Sigmoid colon (tissue), 6 donors: ENCODE measurements at regions not wholly inside any gene's neighbourhood (a gene's known extent, or its start where the extent isn't known, plus 50 kb on each side); places are given as distances from the start of the nearest gene placed in this dataset.

Source experiments
- DNase-seq: peaks from one replicate; pipeline ENCODE4 v3.0.0-alpha.2; 2019
- H3K27ac ChIP-seq, 4 donors: fragments of 200-600 bp; sonication (generic); one replicate each; pipeline ENCODE4 v1.5.1; 2016 to 2019; ENCODE audit warnings: mild to moderate bottlenecking in 1 of 4
- H3K27me3 ChIP-seq, 3 donors: fragments of 200-600 bp; sonication (generic); one replicate each; pipeline ENCODE4 v1.5.1; 2019; ENCODE audit warnings: mild to moderate bottlenecking in 1 of 3
- H3K36me3 ChIP-seq, 4 donors: fragments of 200-600 bp; sonication (generic); one replicate each; pipeline ENCODE4 v1.5.1; 2016 to 2019
- H3K4me1 ChIP-seq, 4 donors: fragments of 200-600 bp; sonication (generic); one replicate each; pipeline ENCODE4 v1.5.1; 2017 to 2019
- H3K4me3 ChIP-seq, 4 donors: fragments of 200-600 bp; sonication (generic); one replicate each; pipeline ENCODE4 v1.5.1; 2017 to 2019; ENCODE audit warnings: mild to moderate bottlenecking in 2 of 4, moderate library complexity in 1 of 4
- H3K9me3 ChIP-seq, 4 donors: fragments of 200-600 bp in 3 of 4; sonication (generic) in 3 of 4; one replicate each; pipeline versions ENCODE4 v1.5.1 to v1.6.1; 2013 to 2019
- CTCF ChIP-seq, 4 experiments: fragments of 450-650 bp in 3 of 4; fragments of 200-600 bp in 1 of 4; IDR thresholded peaks; one replicate each; pipeline ENCODE4 v1.5.1; 2016 to 2019; ENCODE audit warnings: antibody characterized with exemption in 4 of 4, mild to moderate bottlenecking in 3 of 4, moderate library complexity in 2 of 4
- EP300 ChIP-seq, 4 donors: sonication (generic); formaldehyde crosslinking; IDR thresholded peaks; one replicate each; pipeline ENCODE4 v1.6.1; 2017; ENCODE audit warnings: antibody characterized with exemption in 4 of 4
- POLR2A ChIP-seq, 2 donors: fragments of 450-650 bp; IDR thresholded peaks; one replicate each; pipeline ENCODE4 v1.6.1; 2016; ENCODE audit warnings: antibody characterized with exemption in 2 of 2, mild to moderate bottlenecking in 2 of 2, moderate library complexity in 2 of 2
- POLR2AphosphoS5 ChIP-seq, 4 donors: sonication (generic); formaldehyde crosslinking; IDR thresholded peaks; one replicate each; pipeline ENCODE4 v1.6.1; 2017; ENCODE audit warnings: antibody characterized with exemption in 4 of 4
- WGBS, 2 donors: extraction: QIAGEN DNeasy Blood & Tissue Kit; methylation state at CpG; one replicate each; pipeline ENCODE4 v1.1.7; 2013; 5-methylcytosine and 5-hydroxymethylcytosine counted together
- intact Hi-C: fragments of 100-400 bp; cut with DNase I; formaldehyde crosslinking; loops from one replicate; pipeline ENCODE4 v1.15.1; 2023
- donor health status: healthy with polysubstance abuse.
- donor health status: healthy.

- H3K9me3 ChIP-seq: peaks cover 0 to 2% (median 0%) of the 10 kb centered on the region in 4 donors
- H3K27me3 ChIP-seq: no peaks in the 10 kb centered on the region
- 67 to 79% methylated on average over 2 of the region's 2 CpGs for WGBS, 2 donors
- DNase-seq: no peak
- H3K36me3 ChIP-seq: no peaks in the 10 kb centered on the region
- intact Hi-C loops: no loop called here
- H3K27ac ChIP-seq: no peak overlapping the region
- H3K4me1 ChIP-seq: peaks cover 0 to under 1% (median 0%) of the 10 kb centered on the region in 4 donors
- TF ChIP-seq EP300 (IDR thresholded peaks at IDR 0.05) (no peak), POLR2AphosphoS5 (IDR thresholded peaks at IDR 0.05) (no peak), POLR2A (IDR thresholded peaks at IDR 0.05) (no peak), CTCF (IDR thresholded peaks at IDR 0.05) (no peak)
- no peak overlapping the region for H3K4me3 ChIP-seq
Measured at GRCh38 chr11:106386519-106386918, 309.1 kb downstream of the AASDHPPT start.

- Histone ChIP-seq H3K4me1 (peaks cover 0 to 4% (median 4%) of the 10 kb centered on the region in 4 donors), H3K9me3 (peaks cover 0 to 2% (median 0%) of the 10 kb centered on the region in 4 donors), H3K27me3 (no peaks in the 10 kb centered on the region), H3K4me3 (no peak overlapping the region), H3K27ac (no peak overlapping the region), H3K36me3 (no peaks in the 10 kb centered on the region)
- no peak for DNase-seq
- intact Hi-C loops: no loop called here
- no peak for TF ChIP-seq POLR2AphosphoS5 (IDR thresholded peaks at IDR 0.05)
- no peak for TF ChIP-seq EP300 (IDR thresholded peaks at IDR 0.05)
- TF ChIP-seq CTCF (IDR thresholded peaks at IDR 0.05): no peak
- TF ChIP-seq POLR2A (IDR thresholded peaks at IDR 0.05): no peak
Measured at GRCh38 chr11:106389101-106389500, 311.6 kb downstream of the AASDHPPT start.

DNA sequence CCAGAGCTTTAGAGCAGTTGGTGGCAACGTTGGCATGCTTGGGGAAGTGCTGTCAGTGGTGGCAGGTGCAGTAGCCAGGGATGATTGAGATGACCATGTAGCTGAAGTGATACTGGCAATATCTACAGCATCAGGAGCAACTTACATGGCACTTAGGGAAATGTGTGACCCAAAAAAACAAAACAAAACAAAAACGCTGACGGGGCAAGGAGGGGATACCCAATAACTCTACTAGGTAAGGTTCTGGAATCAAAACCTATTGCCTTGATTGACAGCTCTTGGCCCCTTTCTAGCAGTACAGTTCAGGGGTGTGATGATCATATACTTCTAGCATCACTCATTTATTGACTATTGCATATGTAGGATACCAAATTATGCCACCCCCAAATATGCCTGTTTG, 312.6 kb downstream of the AASDHPPT start:
- H3K36me3 ChIP-seq: no peaks in the 10 kb centered on the region
- no peaks in the 10 kb centered on the region for H3K27me3 ChIP-seq
- H3K4me3 ChIP-seq: no peak overlapping the region
- WGBS, 2 donors: 72 to 79% methylated on average over 3 of the region's 3 CpGs
- no peak for DNase-seq
- intact Hi-C loops: no loop called here
- TF ChIP-seq EP300 (IDR thresholded peaks at IDR 0.05) (no peak), CTCF (IDR thresholded peaks at IDR 0.05) (no peak), POLR2AphosphoS5 (IDR thresholded peaks at IDR 0.05) (no peak), POLR2A (IDR thresholded peaks at IDR 0.05) (no peak)
- no peak overlapping the region for H3K27ac ChIP-seq
- H3K4me1 ChIP-seq: peaks cover 0 to 4% (median 4%) of the 10 kb centered on the region in 4 donors
- H3K9me3 ChIP-seq: peaks cover 0 to 2% (median 0%) of the 10 kb centered on the region in 4 donors

DNA sequence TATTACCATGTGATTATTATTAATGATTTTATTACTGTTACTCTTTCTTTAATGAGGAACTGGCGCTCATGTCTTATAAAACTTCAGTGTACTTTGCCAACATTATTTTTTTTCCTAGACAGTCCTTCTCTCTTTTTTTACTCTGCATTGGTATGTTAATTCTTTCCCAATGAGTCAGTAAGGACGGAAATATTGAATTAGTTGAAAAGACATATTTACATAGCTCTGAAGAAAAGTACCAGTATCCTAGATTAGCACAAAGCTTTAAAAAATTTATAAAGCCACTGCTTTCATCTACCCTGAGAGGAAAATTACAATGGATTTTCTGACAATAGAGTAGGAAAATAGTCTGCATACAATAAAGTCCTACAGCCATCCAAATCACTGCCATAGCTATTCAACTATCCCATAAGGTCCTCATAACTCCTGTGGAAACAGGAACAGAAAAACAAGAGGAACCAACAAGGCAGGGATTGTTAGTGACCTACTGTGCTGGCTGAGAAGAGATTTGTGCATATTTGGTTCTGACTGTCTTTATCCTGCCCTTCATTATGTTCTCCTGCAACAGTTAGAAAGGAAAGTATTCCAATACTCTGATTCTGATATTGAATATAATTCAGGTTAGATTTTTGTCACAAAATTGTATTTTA, 314.4 kb downstream of the AASDHPPT start:
- Histone ChIP-seq H3K27me3 (no peaks in the 10 kb centered on the region), H3K4me1 (peaks cover 0 to 4% (median 4%) of the 10 kb centered on the region in 4 donors), H3K36me3 (no peaks in the 10 kb centered on the region), H3K9me3 (peaks cover 0 to 5% (median 0%) of the 10 kb centered on the region in 4 donors), H3K4me3 (no peak overlapping the region), H3K27ac (no peak overlapping the region)
- TF ChIP-seq POLR2A (IDR thresholded peaks at IDR 0.05) (no peak), CTCF (IDR thresholded peaks at IDR 0.05) (no peak), EP300 (IDR thresholded peaks at IDR 0.05) (no peak), POLR2AphosphoS5 (IDR thresholded peaks at IDR 0.05) (no peak)
- WGBS, 2 donors: 62 to 71% methylated on average over 2 of the region's 2 CpGs
- intact Hi-C loops: no loop called here
- DNase-seq: no peak
